ENCODE measurements at regions not wholly inside any gene's neighbourhood (a gene's known extent, or its start where the extent isn't known, plus 50 kb on each side); places are given as distances from the start of the nearest gene placed in this dataset.

DNA sequence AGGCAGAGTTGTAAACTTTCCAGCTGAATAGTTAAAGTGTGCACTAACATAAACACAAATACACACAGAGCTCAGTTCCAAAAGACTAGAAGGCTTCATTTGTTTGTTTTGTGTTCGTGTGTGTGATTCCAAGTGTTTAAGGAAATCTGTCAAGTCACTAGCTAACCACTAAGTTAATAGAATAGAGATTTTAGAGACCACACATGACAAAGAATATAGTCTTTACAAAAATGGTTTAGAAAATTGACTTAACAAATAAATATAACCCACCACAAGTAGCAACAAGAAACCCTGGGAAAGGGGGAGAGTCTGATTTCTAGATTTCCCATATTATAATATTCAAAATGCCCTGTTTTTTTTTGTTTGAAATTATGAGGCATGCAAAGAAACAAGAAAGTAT is 209.4 kb downstream of the FZD1 start:
- TF ChIP-seq, protein P1, sequence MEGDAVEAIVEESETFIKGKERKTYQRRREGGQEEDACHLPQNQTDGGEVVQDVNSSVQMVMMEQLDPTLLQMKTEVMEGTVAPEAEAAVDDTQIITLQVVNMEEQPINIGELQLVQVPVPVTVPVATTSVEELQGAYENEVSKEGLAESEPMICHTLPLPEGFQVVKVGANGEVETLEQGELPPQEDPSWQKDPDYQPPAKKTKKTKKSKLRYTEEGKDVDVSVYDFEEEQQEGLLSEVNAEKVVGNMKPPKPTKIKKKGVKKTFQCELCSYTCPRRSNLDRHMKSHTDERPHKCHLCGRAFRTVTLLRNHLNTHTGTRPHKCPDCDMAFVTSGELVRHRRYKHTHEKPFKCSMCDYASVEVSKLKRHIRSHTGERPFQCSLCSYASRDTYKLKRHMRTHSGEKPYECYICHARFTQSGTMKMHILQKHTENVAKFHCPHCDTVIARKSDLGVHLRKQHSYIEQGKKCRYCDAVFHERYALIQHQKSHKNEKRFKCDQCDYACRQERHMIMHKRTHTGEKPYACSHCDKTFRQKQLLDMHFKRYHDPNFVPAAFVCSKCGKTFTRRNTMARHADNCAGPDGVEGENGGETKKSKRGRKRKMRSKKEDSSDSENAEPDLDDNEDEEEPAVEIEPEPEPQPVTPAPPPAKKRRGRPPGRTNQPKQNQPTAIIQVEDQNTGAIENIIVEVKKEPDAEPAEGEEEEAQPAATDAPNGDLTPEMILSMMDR (IDR thresholded peaks at IDR 0.05; ENCODE audit: low read depth, low read length, poor library complexity, severe bottlenecking) = no peak
- no peak for TF ChIP-seq EZH2phosphoT487 (IDR thresholded peaks at IDR 0.05; ENCODE audit: borderline replicate concordance, low read length)

Measured in DOHH2 (cell line).